ENCODE measurements at regions not wholly inside any gene's neighbourhood (a gene's known extent, or its start where the extent isn't known, plus 50 kb on each side); places are given as distances from the start of the nearest gene placed in this dataset.

DNA sequence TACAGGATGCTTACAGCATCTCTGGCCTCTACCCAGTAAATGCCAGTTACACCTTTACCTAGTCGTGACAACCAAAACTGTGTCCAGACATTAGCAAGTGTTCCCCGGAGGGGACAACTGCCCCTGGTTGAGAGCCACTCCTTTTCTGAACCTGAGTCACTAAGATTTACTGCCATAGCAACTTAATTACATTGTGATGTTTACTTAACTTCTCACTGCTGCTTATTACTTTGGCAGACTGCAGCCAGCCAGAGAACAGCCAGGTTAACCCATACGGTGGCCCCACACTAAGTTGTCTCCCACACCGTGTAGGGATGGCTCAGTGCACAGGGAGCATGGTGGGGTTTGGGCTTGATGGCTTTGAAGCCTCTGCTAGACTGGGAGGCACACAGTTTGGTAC lies 204.7 kb upstream of the SULF2 start:
- Histone ChIP-seq H3F3A (ENCODE audit: low read depth) (no peaks in the 10 kb centered on the region), H3K27me3 (ENCODE audit: insufficient read depth, low read length, poor library complexity, severe bottlenecking) (no peaks in the 10 kb centered on the region), H3K36me3 (ENCODE audit: insufficient read depth, low read length) (no peaks in the 10 kb centered on the region), H3K9me3 (ENCODE audit: insufficient read depth, low read depth, low read length) (no peaks in the 10 kb centered on the region), H3K4me3 (ENCODE audit: low read length, poor library complexity, severe bottlenecking) (no peak overlapping the region), H3K79me2 (ENCODE audit: insufficient read depth, low read length) (no peaks in the 10 kb centered on the region), H3K9ac (ENCODE audit: low read depth, low read length, poor library complexity, severe bottlenecking) (no peak overlapping the region), H4K20me1 (ENCODE audit: insufficient read depth, low read length, poor library complexity, severe bottlenecking) (no peaks in the 10 kb centered on the region), H3K9me2 (replicated peaks; ENCODE audit: low read depth, low read length) (no peaks in the 10 kb centered on the region), H2AFZ (ENCODE audit: low read length) (no peak overlapping the region), H3K4me2 (ENCODE audit: low read depth, low read length, poor library complexity, severe bottlenecking) (no peak overlapping the region), H3K4me1 (ENCODE audit: insufficient read depth, low read length, poor library complexity, severe bottlenecking) (no peaks in the 10 kb centered on the region)
- TF ChIP-seq, protein P1, sequence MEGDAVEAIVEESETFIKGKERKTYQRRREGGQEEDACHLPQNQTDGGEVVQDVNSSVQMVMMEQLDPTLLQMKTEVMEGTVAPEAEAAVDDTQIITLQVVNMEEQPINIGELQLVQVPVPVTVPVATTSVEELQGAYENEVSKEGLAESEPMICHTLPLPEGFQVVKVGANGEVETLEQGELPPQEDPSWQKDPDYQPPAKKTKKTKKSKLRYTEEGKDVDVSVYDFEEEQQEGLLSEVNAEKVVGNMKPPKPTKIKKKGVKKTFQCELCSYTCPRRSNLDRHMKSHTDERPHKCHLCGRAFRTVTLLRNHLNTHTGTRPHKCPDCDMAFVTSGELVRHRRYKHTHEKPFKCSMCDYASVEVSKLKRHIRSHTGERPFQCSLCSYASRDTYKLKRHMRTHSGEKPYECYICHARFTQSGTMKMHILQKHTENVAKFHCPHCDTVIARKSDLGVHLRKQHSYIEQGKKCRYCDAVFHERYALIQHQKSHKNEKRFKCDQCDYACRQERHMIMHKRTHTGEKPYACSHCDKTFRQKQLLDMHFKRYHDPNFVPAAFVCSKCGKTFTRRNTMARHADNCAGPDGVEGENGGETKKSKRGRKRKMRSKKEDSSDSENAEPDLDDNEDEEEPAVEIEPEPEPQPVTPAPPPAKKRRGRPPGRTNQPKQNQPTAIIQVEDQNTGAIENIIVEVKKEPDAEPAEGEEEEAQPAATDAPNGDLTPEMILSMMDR (conservative IDR thresholded peaks at IDR 0.05; ENCODE audit: low read length), result no peak
- TF ChIP-seq EZH2phosphoT487 (IDR thresholded peaks at IDR 0.05; ENCODE audit: borderline replicate concordance), result no peak

DNA sequence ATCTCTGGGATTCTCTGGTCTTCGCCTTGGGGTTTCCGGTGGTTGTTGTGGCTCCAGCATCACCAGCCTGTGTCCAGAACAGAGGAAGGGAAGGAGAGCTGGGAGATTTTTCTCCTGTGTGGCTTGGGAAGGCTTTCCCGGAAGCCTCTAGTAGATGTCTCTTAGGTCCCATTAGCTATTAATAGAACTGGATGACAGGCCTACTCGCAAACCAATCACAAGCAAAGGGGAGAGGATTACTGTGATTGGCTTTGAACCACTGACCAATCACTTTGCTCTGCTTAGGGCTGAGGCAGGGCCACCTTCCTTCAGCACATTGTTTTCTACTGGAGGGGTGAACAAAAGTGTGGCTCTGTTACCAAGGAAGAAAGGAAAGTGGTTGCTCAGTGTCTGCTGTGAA lies 203.4 kb upstream of the SULF2 start:
- TF ChIP-seq, protein P1 (conservative IDR thresholded peaks at IDR 0.05; ENCODE audit: low read length), result no peak
- TF ChIP-seq EZH2phosphoT487 (IDR thresholded peaks at IDR 0.05; ENCODE audit: borderline replicate concordance), result no peak
- no peaks in the 10 kb centered on the region for H3K9me2 ChIP-seq (replicated peaks; ENCODE audit: low read depth, low read length)
- H3K27me3 ChIP-seq (ENCODE audit: insufficient read depth, low read length, poor library complexity, severe bottlenecking), result no peaks in the 10 kb centered on the region
- no peak overlapping the region for H3K4me3 ChIP-seq (ENCODE audit: low read length, poor library complexity, severe bottlenecking)
- H3K79me2 ChIP-seq (ENCODE audit: insufficient read depth, low read length), result no peaks in the 10 kb centered on the region
- H3K36me3 ChIP-seq (ENCODE audit: insufficient read depth, low read length), result no peaks in the 10 kb centered on the region
- no peaks in the 10 kb centered on the region for H4K20me1 ChIP-seq (ENCODE audit: insufficient read depth, low read length, poor library complexity, severe bottlenecking)
- no peaks in the 10 kb centered on the region for H3K9me3 ChIP-seq (ENCODE audit: insufficient read depth, low read depth, low read length)
- H2AFZ ChIP-seq (ENCODE audit: low read length), result no peak overlapping the region
- no peaks in the 10 kb centered on the region for H3F3A ChIP-seq (ENCODE audit: low read depth)
- no peak overlapping the region for H3K9ac ChIP-seq (ENCODE audit: low read depth, low read length, poor library complexity, severe bottlenecking)
- no peaks in the 10 kb centered on the region for H3K4me1 ChIP-seq (ENCODE audit: insufficient read depth, low read length, poor library complexity, severe bottlenecking)
- no peak overlapping the region for H3K4me2 ChIP-seq (ENCODE audit: low read depth, low read length, poor library complexity, severe bottlenecking)

DNA sequence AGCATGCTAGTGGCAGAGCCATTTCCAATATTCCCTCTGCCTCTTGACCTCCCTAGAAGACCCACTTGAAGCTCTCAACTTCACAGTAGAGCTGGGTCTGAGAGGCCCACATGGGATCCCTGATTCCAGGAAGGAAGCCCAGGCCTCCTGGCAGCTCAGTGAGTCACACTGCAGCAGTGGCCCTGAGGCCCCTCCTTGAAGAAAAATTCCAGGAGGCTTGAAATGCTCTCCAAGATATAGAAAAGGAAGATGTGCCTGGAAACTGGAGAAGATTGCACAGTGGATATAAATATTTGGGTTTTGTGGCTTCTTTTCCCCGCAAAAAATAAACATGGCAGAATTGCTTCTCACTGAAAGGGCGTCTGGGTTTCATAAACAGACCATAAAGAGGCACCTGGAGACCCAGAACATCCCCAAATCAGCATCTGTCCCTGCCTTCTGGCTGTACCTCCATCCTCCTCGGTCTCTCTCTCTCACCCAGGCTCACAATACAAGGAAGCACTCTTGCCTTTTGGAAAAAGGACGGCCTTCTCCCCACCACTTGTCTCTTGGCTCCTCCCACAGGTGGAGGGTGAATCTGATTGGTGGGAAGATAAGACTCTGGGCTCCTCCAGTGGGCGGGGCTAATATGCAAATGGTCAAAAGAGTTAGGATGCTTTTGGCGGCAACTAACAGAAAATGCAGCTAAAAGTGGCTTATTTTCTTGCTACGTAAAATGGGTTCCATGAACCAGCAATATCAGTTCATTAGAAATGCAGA lies 200.0 kb upstream of the SULF2 start:
- Histone ChIP-seq H3K4me1 (ENCODE audit: insufficient read depth, low read length, poor library complexity, severe bottlenecking) (no peaks in the 10 kb centered on the region), H3K36me3 (ENCODE audit: insufficient read depth, low read length) (no peaks in the 10 kb centered on the region), H3K27me3 (ENCODE audit: insufficient read depth, low read length, poor library complexity, severe bottlenecking) (no peaks in the 10 kb centered on the region), H3K4me2 (ENCODE audit: low read depth, low read length, poor library complexity, severe bottlenecking) (no peak overlapping the region), H3K4me3 (ENCODE audit: low read length, poor library complexity, severe bottlenecking) (no peak overlapping the region), H3K9ac (ENCODE audit: low read depth, low read length, poor library complexity, severe bottlenecking) (no peak overlapping the region), H2AFZ (ENCODE audit: low read length) (no peak overlapping the region), H4K20me1 (ENCODE audit: insufficient read depth, low read length, poor library complexity, severe bottlenecking) (no peaks in the 10 kb centered on the region), H3K9me3 (ENCODE audit: insufficient read depth, low read depth, low read length) (no peaks in the 10 kb centered on the region), H3K79me2 (ENCODE audit: insufficient read depth, low read length) (no peaks in the 10 kb centered on the region), H3K9me2 (replicated peaks; ENCODE audit: low read depth, low read length) (no peaks in the 10 kb centered on the region), H3F3A (ENCODE audit: low read depth) (no peaks in the 10 kb centered on the region)
- no peak for TF ChIP-seq EZH2phosphoT487 (IDR thresholded peaks at IDR 0.05; ENCODE audit: borderline replicate concordance)
- TF ChIP-seq, protein P1 (conservative IDR thresholded peaks at IDR 0.05; ENCODE audit: low read length), result no peak
